Neural progenitor cell (in vitro differentiated cells): ENCODE measurements at regions not wholly inside any gene's neighbourhood (a gene's known extent, or its start where the extent isn't known, plus 50 kb on each side); places are given as distances from the start of the nearest gene placed in this dataset.
A peak's percentile ranks its signal among the peaks of the same experiment; 100 is the strongest.
"Not testable (repeated sequence)": the region's sequence is repeated elsewhere in the genome, so short reads cannot be mapped to it uniquely, and the experiment has no call there.

Experiments used
- DNase-seq: peaks from one replicate; pipeline ENCODE4 v3.0.0-alpha.2; 2016; ENCODE audit warnings: low spot score
- H2AFZ ChIP-seq: fragments of 200-600 bp; sonication (generic); replicated peaks from 2 replicates; pipeline ENCODE4 v1.6.1; 2016; ENCODE audit warnings: antibody characterized with exemption
- H3F3A ChIP-seq: fragments of 200-600 bp; sonication (generic); 2 replicates; pipeline ENCODE4 v1.6.1; 2016; ENCODE audit warnings: antibody characterized with exemption, low read depth
- H3K27ac ChIP-seq: fragments of 200-600 bp; sonication (generic); 2 replicates; pipeline ENCODE4 v1.5.1; 2016; ENCODE audit warnings: mild to moderate bottlenecking
- H3K27me3 ChIP-seq: fragments of 200-600 bp; sonication (generic); 2 replicates; pipeline ENCODE4 v1.6.1; 2016; ENCODE audit warnings: mild to moderate bottlenecking, moderate library complexity
- H3K36me3 ChIP-seq: fragments of 200-600 bp; sonication (generic); 2 replicates; pipeline ENCODE4 v1.5.1; 2016
- H3K4me1 ChIP-seq: fragments of 200-600 bp; sonication (generic); 2 replicates; pipeline ENCODE4 v1.6.1; 2016; ENCODE audit warnings: mixed run types
- H3K4me2 ChIP-seq: fragments of 200-600 bp; sonication (generic); 2 replicates; pipeline ENCODE4 v1.6.1; 2016
- H3K4me3 ChIP-seq: fragments of 200-600 bp; sonication (generic); 2 replicates; pipeline ENCODE4 v1.5.1; 2016
- H3K79me2 ChIP-seq: fragments of 200-600 bp; sonication (generic); 2 replicates; pipeline ENCODE4 v1.6.1; 2016; ENCODE audit warnings: low read depth
- H3K9ac ChIP-seq: fragments of 200-600 bp; sonication (generic); 2 replicates; pipeline ENCODE4 v1.6.1; 2016
- H3K9me3 ChIP-seq: fragments of 200-600 bp; sonication (generic); 2 replicates; pipeline ENCODE4 v1.5.1; 2016; ENCODE audit warnings: low read depth
- H4K20me1 ChIP-seq: fragments of 200-600 bp; sonication (generic); 2 replicates; pipeline ENCODE4 v1.6.1; 2016; ENCODE audit warnings: low read depth
- H3K27ac Mint-ChIP-seq: 3 replicates; pipeline ENCODE4 v1.8.0; 2021; ENCODE audit warnings: mixed read lengths
- H3K27me3 Mint-ChIP-seq: 2 replicates; pipeline ENCODE4 v1.8.0; 2022; ENCODE audit warnings: low read depth, mild to moderate bottlenecking, inconsistent platforms, moderate library complexity, mixed read lengths; ENCODE audit not compliant: insufficient read depth
- H3K36me3 Mint-ChIP-seq: 3 replicates; pipeline ENCODE4 v1.8.0; 2021; ENCODE audit warnings: mixed read lengths
- H3K4me1 Mint-ChIP-seq: 3 replicates; pipeline ENCODE4 v1.8.0; 2021; ENCODE audit warnings: mixed read lengths
- H3K4me3 Mint-ChIP-seq: 3 replicates; pipeline ENCODE4 v1.8.0; 2021; ENCODE audit warnings: mild to moderate bottlenecking, moderate library complexity, mixed read lengths
- H3K9me3 Mint-ChIP-seq: 3 replicates; pipeline ENCODE4 v1.8.0; 2020; ENCODE audit warnings: mixed read lengths
- EZH2 ChIP-seq: fragments of 200-600 bp; sonication (generic); IDR thresholded peaks from 2 replicates; pipeline ENCODE4 v1.6.1; 2017; ENCODE audit warnings: antibody characterized with exemption, mild to moderate bottlenecking, moderate library complexity
- EZH2phosphoT487 ChIP-seq: fragments of 200-600 bp; sonication (generic); IDR thresholded peaks from 2 replicates; pipeline ENCODE4 v1.6.1; 2017; ENCODE audit warnings: antibody characterized with exemption
- TF ChIP-seq, protein P1 (sequence below): fragments of 200-600 bp; sonication (generic); IDR thresholded peaks from 2 replicates; pipeline ENCODE4 v1.5.1; 2017; ENCODE audit warnings: antibody characterized with exemption, mild to moderate bottlenecking

DNA sequence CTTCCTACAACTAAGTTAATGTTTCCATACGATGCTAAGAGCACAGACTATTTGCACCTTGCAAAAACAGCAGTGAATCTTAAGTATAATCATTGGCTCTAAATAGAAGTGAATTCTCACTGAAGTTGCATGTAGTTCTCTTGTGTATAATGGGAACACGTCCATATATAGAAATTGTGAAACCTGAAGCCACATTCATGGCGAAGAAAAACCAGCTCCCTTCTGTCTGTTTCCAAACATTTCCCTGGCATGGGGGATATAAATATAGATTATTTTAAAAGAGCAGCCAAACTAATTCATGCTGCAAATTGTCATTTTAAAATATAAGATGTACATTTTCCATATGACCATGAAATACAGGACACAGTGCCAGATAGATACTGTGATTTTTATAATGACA, 71.1 kb downstream of the TRAM1L1 start:
- Histone ChIP-seq H3K4me2 (no peak overlapping the region), H2AFZ (no peak overlapping the region), H3K4me3 (no peak overlapping the region), H3K9me3 (no peaks in the 10 kb centered on the region), H3K27me3 (no peaks in the 10 kb centered on the region), H3K36me3 (no peaks in the 10 kb centered on the region), H3K27ac (no peak overlapping the region), H3K9ac (no peak overlapping the region), H4K20me1 (no peaks in the 10 kb centered on the region), H3F3A (no peaks in the 10 kb centered on the region), H3K4me1 (no peaks in the 10 kb centered on the region), H3K79me2 (no peaks in the 10 kb centered on the region)
- Mint-ChIP-seq H3K27me3 (peaks cover 2% of the 10 kb centered on the region), H3K36me3 (no peaks in the 10 kb centered on the region), H3K27ac (no peak overlapping the region), H3K4me1 (peaks cover 3% of the 10 kb centered on the region), H3K4me3 (no peak overlapping the region), H3K9me3 (no peaks in the 10 kb centered on the region)
- no peak for DNase-seq
- TF ChIP-seq EZH2 (no peak), EZH2phosphoT487 (no peak)
- TF ChIP-seq, protein P1, sequence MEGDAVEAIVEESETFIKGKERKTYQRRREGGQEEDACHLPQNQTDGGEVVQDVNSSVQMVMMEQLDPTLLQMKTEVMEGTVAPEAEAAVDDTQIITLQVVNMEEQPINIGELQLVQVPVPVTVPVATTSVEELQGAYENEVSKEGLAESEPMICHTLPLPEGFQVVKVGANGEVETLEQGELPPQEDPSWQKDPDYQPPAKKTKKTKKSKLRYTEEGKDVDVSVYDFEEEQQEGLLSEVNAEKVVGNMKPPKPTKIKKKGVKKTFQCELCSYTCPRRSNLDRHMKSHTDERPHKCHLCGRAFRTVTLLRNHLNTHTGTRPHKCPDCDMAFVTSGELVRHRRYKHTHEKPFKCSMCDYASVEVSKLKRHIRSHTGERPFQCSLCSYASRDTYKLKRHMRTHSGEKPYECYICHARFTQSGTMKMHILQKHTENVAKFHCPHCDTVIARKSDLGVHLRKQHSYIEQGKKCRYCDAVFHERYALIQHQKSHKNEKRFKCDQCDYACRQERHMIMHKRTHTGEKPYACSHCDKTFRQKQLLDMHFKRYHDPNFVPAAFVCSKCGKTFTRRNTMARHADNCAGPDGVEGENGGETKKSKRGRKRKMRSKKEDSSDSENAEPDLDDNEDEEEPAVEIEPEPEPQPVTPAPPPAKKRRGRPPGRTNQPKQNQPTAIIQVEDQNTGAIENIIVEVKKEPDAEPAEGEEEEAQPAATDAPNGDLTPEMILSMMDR = no peak

DNA sequence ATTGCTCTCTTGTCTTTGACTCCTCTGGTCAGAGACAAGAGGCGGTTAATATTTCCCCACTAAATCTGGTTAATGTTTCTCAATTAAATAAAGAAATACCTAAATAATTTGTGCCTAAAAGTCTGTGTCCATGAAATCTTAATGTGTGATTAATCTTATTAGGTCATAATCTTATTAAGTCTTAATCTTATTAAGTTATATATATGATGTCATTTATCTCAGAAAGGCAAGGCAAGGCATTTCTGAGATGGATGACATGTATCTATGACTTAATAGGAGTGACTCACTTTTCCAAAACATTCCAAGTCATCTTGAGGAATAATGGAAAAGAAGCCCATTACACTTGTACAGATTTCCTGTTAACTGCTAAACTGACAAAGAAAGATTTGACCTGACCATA, 74.7 kb downstream of the TRAM1L1 start:
- no peaks in the 10 kb centered on the region for H3K79me2 ChIP-seq
- H3K27ac Mint-ChIP-seq = no peak overlapping the region
- no peak overlapping the region for H3K4me3 Mint-ChIP-seq
- H3K36me3 ChIP-seq = no peaks in the 10 kb centered on the region
- H3K27me3 Mint-ChIP-seq = no peaks in the 10 kb centered on the region
- no peak overlapping the region for H3K9ac ChIP-seq
- H3K4me2 ChIP-seq = no peak overlapping the region
- no peaks in the 10 kb centered on the region for H3K9me3 Mint-ChIP-seq
- H2AFZ ChIP-seq = no peak overlapping the region
- no peak for TF ChIP-seq EZH2phosphoT487
- TF ChIP-seq EZH2 = no peak
- TF ChIP-seq, protein P1 = no peak
- no peaks in the 10 kb centered on the region for H3F3A ChIP-seq
- H3K9me3 ChIP-seq = no peaks in the 10 kb centered on the region
- no peak overlapping the region for H3K27ac ChIP-seq
- peaks cover 3% of the 10 kb centered on the region for H3K4me1 Mint-ChIP-seq
- no peak overlapping the region for H3K4me3 ChIP-seq
- H3K27me3 ChIP-seq = no peaks in the 10 kb centered on the region
- H3K4me1 ChIP-seq = no peaks in the 10 kb centered on the region
- DNase-seq = no peak
- no peaks in the 10 kb centered on the region for H4K20me1 ChIP-seq
- H3K36me3 Mint-ChIP-seq = no peaks in the 10 kb centered on the region

DNA sequence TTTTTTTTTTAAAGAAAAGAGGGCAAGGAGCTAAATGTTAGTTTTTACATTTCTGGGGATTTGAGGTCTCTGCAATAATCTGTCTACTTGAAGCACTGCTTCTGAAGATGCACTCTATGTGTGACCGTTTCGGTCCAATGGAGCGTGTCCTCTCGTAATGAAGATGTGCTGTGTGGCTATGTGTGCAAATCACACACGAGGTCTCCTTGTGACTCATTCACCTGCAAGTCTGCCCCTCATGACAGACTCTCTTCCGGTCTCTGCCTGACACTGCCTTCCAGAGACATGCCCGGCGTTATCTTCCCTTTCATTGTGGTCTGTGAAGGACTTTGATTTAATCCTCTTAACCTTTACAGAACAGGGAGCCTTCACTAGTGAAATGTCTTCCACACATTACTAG, 84.3 kb downstream of the TRAM1L1 start:
- Mint-ChIP-seq H3K4me1 (peaks cover 6% of the 10 kb centered on the region), H3K27me3 (peaks cover 2% of the 10 kb centered on the region), H3K36me3 (no peaks in the 10 kb centered on the region), H3K27ac (peak overlapping the region; percentile 78), H3K9me3 (peaks cover 5% of the 10 kb centered on the region), H3K4me3 (no peak overlapping the region)
- Histone ChIP-seq H3K9ac (no peak overlapping the region), H3K4me1 (no peaks in the 10 kb centered on the region), H3K27me3 (no peaks in the 10 kb centered on the region), H3K9me3 (no peaks in the 10 kb centered on the region), H4K20me1 (no peaks in the 10 kb centered on the region), H3K27ac (no peak overlapping the region), H3K4me3 (no peak overlapping the region), H3K79me2 (no peaks in the 10 kb centered on the region), H3K36me3 (no peaks in the 10 kb centered on the region), H2AFZ (no peak overlapping the region), H3K4me2 (no peak overlapping the region), H3F3A (no peaks in the 10 kb centered on the region)
- peak; percentile 39 for DNase-seq
- TF ChIP-seq EZH2phosphoT487 (no peak), EZH2 (no peak)
- TF ChIP-seq, protein P1 = no peak

DNA sequence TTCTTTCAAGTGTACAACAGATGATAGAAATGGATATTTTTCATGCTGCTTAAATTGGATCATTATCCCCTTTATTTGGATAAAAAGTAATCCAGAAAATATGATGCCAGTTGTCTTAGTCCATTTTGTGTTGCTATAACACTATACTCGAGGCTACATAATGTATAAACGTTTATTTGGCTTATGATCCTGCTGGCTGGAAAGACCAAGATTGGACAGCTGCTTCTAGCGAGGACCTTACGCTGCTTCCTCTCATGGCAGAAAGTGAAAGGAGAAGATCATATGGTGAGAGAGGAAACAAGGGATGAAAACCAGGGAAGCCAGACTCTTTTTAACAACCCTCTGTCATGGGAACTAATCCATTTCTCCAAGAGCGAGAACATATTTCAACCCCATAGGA, 102.7 kb downstream of the TRAM1L1 start:
- DNase-seq = no peak
- Mint-ChIP-seq H3K4me3 (no peak overlapping the region), H3K36me3 (peaks cover 2% of the 10 kb centered on the region), H3K27ac (no peak overlapping the region), H3K4me1 (peaks cover 22% of the 10 kb centered on the region), H3K27me3 (peaks cover 2% of the 10 kb centered on the region), H3K9me3 (peaks cover 5% of the 10 kb centered on the region)
- Histone ChIP-seq H3K4me1 (no peaks in the 10 kb centered on the region), H3K36me3 (no peaks in the 10 kb centered on the region), H2AFZ (no peak overlapping the region), H3K27me3 (no peaks in the 10 kb centered on the region), H3K4me2 (no peak overlapping the region), H3K4me3 (no peak overlapping the region), H3K9me3 (no peaks in the 10 kb centered on the region), H3K79me2 (no peaks in the 10 kb centered on the region), H3K27ac (no peak overlapping the region), H3F3A (no peaks in the 10 kb centered on the region), H3K9ac (no peak overlapping the region), H4K20me1 (no peaks in the 10 kb centered on the region)
- TF ChIP-seq EZH2phosphoT487 = no peak
- TF ChIP-seq EZH2 = no peak
- TF ChIP-seq, protein P1 = no peak

DNA sequence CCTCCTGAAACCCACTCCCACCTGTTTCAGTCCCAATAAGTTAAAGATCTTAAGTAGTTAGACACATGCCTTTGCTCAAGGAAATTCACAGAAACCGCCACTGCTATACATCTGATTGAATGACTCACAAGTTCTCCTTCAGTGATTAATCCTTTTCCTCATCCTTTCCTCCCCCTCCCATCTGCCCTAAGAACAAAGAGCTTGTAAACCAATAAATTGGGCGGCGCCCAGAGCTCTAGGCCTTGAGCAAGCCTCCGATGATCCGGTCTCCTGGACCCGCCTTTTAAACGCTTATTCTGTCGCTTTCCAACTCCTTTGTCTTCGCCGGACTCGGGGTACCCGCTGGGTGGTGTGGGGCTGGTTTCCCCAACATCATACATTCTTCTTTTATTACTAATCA, 104.9 kb downstream of the TRAM1L1 start:
- not testable (repeated sequence) for H3K27me3 Mint-ChIP-seq, H2AFZ ChIP-seq, H3K27ac ChIP-seq, H3F3A ChIP-seq, H3K9ac ChIP-seq, H3K9me3 ChIP-seq, H3K36me3 ChIP-seq, H3K79me2 ChIP-seq, H3K27me3 ChIP-seq, H3K4me2 ChIP-seq, H3K36me3 Mint-ChIP-seq, H3K9me3 Mint-ChIP-seq, H3K4me1 ChIP-seq, H3K4me3 ChIP-seq, H4K20me1 ChIP-seq
- DNase-seq = peak; percentile 25
- H3K4me3 Mint-ChIP-seq = peak overlapping the region; percentile 62
- H3K4me1 Mint-ChIP-seq = peaks cover 22% of the 10 kb centered on the region
- H3K27ac Mint-ChIP-seq = peak overlapping the region; percentile 98
